Breast epithelium (tissue), 3 donors: ENCODE measurements at regions not wholly inside any gene's neighbourhood (a gene's known extent, or its start where the extent isn't known, plus 50 kb on each side); places are given as distances from the start of the nearest gene placed in this dataset.

Experiments used
- CTCF ChIP-seq, 3 donors: fragments of 450-650 bp; IDR thresholded peaks; one replicate each; pipeline ENCODE4 v1.5.1; 2016 to 2017; ENCODE audit warnings: antibody characterized with exemption in 3 of 3, mild to moderate bottlenecking in 3 of 3, moderate library complexity in 3 of 3
- POLR2A ChIP-seq: fragments of 450-650 bp; IDR thresholded peaks from one replicate; pipeline ENCODE4 v1.6.1; 2016; ENCODE audit warnings: antibody characterized with exemption, mild to moderate bottlenecking, moderate library complexity

- TF ChIP-seq CTCF (IDR thresholded peaks at IDR 0.05) (no peak), POLR2A (no peak)
Measured at GRCh38 chr9:105954517-105954916, 260.2 kb downstream of the TMEM38B start.
